ENCODE measurements at regions not wholly inside any gene's neighbourhood (a gene's known extent, or its start where the extent isn't known, plus 50 kb on each side); places are given as distances from the start of the nearest gene placed in this dataset.

DNA sequence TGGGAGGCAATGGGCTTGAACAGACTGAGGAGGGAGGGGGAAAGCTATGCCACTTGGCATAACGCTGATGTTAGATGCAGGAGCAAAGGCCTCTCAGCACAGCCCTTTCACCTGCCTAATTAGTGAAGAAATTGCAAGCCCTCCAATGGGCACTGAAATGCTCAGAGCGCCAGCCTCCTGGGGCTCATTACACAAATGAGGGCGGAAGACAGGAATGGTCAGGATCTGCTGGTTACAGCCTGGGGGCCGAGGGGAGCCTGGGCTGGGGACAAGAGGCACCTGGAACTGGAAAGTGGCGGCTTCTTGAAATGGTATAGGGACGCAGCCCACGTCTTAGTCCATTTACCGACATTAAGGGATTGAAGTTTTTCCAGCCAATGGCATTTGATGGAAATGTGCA lies 50.2 kb upstream of the PLET1 start:
- Mint-ChIP-seq H3K9me3 (peaks cover 10% of the 10 kb centered on the region), H3K4me3 (no peak overlapping the region), H3K27ac (no peak overlapping the region), H3K27me3 (no peaks in the 10 kb centered on the region), H3K4me1 (ENCODE audit: low read depth) (no peaks in the 10 kb centered on the region), H3K36me3 (ENCODE audit: low read depth) (no peaks in the 10 kb centered on the region)

DNA sequence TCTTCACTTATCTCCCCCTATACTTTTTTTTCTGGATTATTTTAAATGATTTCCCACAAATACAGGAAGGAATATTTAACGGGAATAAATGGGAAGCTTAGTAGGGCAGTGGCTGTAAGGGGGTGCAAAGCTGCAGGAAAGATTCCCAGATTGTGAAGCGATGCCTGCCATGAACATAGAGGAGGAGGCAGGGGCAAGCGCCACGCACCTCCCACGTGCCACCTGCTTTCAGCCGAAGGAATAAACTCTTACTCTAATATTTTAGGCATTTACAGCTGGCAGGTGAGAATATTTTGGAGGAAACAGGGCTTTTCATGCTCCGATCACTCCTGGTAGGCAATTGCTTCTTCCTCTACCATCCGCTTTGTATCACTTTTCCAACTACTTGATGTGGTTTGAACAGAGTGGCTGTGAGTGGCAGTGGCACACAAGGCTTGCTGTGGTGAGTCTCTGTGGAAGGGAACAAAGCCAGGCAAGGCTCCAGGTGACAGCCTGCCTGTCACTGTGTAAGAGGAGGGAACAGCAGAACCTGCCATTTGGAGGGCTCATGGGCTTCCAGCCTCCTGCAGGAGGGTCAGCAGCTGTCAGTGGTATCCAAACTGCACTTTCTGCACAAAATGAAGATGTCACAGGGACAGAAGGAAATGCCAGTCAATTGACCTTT lies 54.5 kb upstream of the PLET1 start:
- H3K4me1 Mint-ChIP-seq (ENCODE audit: low read depth) = no peaks in the 10 kb centered on the region
- no peaks in the 10 kb centered on the region for H3K27me3 Mint-ChIP-seq
- no peak overlapping the region for H3K27ac Mint-ChIP-seq
- H3K9me3 Mint-ChIP-seq = no peaks in the 10 kb centered on the region
- no peaks in the 10 kb centered on the region for H3K36me3 Mint-ChIP-seq (ENCODE audit: low read depth)
- H3K4me3 Mint-ChIP-seq = no peak overlapping the region

DNA sequence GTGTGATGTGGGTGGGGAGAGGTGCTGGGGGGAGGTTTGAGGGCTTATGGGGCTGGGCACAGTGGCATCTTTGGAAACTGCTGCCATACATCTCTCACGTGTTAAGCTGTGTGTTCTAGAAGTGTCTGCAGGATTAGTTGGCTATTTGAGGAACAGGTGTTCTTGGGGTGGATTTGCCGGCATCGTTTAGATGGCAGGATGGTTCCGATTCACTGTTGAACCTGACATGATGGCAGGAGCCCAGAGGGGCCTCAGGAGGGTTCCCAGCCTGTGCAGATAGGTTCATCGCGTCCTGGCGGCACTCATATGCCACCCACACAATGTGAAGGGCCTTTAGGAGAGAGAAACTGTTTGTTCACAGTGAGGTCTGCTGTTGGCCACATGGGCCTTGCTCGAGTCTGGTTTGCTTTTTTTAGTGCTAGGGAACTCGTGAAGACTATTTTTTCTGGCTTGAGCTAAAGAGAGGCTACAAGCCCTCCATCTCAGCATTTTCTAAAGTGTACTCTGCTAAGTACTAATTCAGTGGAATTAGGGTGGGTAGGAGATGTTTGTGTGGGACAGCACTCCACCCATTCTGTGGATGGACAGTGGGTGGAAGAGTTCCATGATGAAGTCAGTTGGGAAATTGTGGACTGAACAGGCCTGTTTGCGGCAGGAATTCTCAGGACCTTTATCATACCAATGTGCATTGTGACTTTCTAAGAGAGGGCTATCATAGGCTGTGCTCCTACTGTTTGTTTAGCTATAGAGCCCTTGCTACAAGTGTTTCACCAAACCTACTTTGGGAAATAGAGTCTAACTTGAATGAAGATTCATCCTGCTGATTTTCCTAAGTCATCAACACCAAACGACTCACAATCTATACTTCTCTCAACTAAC lies 55.4 kb upstream of the PLET1 start:
- H3K4me3 Mint-ChIP-seq = no peak overlapping the region
- no peaks in the 10 kb centered on the region for H3K27me3 Mint-ChIP-seq
- no peaks in the 10 kb centered on the region for H3K36me3 Mint-ChIP-seq (ENCODE audit: low read depth)
- H3K9me3 Mint-ChIP-seq = no peaks in the 10 kb centered on the region
- no peak overlapping the region for H3K27ac Mint-ChIP-seq
- H3K4me1 Mint-ChIP-seq (ENCODE audit: low read depth) = no peaks in the 10 kb centered on the region

DNA sequence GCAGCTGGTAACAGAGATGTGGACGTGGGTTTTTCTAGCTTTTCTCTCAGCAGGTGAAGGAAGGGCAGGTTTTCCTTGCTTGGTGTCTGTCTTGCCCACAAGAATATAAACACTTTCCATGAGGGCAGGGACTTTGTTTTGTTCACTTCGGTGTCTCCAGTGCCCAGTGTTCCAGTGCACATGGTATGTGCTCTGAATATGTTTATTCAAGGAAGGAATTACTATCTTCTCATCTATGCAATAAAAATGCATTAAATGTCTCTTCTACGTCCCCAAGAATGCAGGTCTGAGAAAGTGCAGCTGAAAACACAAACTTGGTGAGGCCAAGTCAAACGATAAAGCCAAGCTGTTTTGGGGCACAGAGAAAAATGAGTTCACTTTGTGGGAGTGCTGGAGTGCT lies 56.3 kb upstream of the PLET1 start:
- H3K9me3 Mint-ChIP-seq = no peaks in the 10 kb centered on the region
- no peak overlapping the region for H3K4me3 Mint-ChIP-seq
- no peaks in the 10 kb centered on the region for H3K27me3 Mint-ChIP-seq
- no peaks in the 10 kb centered on the region for H3K36me3 Mint-ChIP-seq (ENCODE audit: low read depth)
- H3K27ac Mint-ChIP-seq = no peak overlapping the region
- peaks cover 6% of the 10 kb centered on the region for H3K4me1 Mint-ChIP-seq (ENCODE audit: low read depth)

DNA sequence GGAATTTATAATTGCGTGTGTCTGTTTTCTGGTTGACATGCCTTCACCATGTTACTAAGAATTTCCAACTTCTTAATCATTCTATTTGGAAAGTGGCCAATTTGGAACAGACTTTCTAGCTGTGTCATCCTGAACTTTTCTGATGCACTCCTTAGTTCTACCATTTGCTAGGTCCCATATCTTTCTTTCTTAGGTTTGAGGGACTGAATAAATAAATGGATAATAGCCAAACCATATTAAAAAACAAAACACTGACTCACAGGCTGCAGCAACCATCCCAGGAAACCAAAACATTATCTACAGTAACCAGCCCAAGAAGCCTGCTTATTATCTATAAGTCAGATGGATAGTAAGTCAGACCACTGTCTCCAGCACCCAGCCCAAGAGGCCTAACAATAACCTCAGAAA lies 57.5 kb upstream of the PLET1 start:
- Mint-ChIP-seq H3K27ac (no peak overlapping the region), H3K27me3 (no peaks in the 10 kb centered on the region)

DNA sequence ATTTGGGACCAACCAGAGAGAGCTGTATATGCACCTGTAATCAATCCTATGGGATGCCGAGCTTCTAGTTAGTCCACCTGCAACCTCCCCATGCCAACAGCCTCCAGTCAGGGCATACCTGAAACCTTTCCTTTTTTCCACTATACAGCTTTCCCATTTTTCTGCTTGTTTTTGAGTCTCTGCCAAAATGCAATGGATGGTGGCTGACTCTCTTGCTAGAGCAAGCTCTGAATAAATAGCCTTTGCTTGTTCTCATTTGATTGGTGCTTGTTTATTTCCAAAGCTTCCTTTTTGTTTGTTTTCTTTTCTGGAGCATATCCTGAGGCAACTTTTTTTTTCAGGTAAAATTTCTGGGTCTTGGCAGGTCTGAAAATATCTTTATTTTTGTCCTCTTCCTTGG lies 58.0 kb upstream of the PLET1 start:
- no peak overlapping the region for H3K4me3 Mint-ChIP-seq

More for the DNA sequence above, 57.5 kb upstream of the PLET1 start:
- Mint-ChIP-seq H3K36me3 (ENCODE audit: low read depth) (no peaks in the 10 kb centered on the region), H3K4me3 (no peak overlapping the region), H3K4me1 (ENCODE audit: low read depth) (peaks cover 6% of the 10 kb centered on the region), H3K9me3 (no peaks in the 10 kb centered on the region)

DNA sequence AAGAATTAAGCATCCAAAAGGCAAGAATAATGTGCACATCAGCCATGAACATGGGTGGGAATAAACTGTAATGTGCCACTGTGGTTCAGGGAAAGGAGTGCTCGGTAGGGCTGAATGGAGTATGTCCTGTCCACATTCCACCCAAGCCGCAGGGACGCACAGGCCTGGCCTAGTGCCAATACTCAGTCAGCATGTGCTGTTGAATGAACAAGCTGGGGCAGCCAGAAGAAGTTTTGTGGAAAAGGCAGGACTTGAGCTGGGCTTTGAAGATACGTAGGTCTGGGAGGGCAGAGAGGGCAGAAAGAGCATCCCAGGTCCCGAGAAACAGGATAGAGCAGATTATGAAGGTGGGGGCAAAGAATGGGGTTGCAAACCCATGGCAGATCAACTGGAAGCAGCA lies 60.0 kb upstream of the PLET1 start:
- Mint-ChIP-seq H3K27me3 (no peaks in the 10 kb centered on the region), H3K4me1 (ENCODE audit: low read depth) (peaks cover 6% of the 10 kb centered on the region), H3K36me3 (ENCODE audit: low read depth) (peaks cover 4% of the 10 kb centered on the region), H3K27ac (no peak overlapping the region), H3K9me3 (no peaks in the 10 kb centered on the region), H3K4me3 (no peak overlapping the region)

More for the DNA sequence above, 58.0 kb upstream of the PLET1 start:
- Mint-ChIP-seq H3K4me1 (ENCODE audit: low read depth) (peaks cover 6% of the 10 kb centered on the region), H3K27me3 (no peaks in the 10 kb centered on the region), H3K9me3 (no peaks in the 10 kb centered on the region), H3K27ac (no peak overlapping the region), H3K36me3 (ENCODE audit: low read depth) (peaks cover under 1% of the 10 kb centered on the region)

DNA sequence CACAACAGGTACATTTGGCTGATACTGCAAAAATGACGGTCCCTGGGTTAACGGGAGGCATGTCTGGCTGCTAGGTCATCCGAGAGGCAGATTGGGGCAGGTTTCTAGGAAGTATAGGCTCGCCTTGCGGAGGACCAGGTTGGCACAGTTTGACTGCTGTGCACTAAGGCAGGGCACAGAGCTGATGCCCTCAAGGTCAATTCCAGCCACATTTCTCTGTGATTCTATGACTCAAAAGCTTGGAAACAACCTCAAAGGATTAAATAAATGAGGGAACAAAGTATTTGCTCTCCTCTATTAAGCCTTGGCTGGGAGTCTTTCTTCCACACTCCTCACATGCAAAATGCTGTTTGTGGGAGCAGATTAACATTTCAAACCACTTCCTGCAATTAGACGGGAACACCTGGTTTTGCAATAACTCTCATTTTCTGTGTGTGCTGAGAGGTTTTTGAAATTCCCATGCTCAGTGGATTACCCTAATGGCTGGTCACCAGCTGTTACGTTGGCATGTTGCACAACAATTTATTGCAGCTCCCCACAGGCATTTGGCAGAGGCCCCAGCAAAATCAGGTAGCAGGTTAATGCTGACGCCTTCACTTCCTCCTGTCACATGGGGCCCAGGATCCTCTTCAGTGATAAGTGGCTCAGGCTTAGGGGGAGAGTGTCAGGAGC lies 61.0 kb upstream of the PLET1 start:
- peaks cover 4% of the 10 kb centered on the region for H3K36me3 Mint-ChIP-seq (ENCODE audit: low read depth)
- H3K9me3 Mint-ChIP-seq = no peaks in the 10 kb centered on the region
- H3K27ac Mint-ChIP-seq = no peak overlapping the region
- H3K4me3 Mint-ChIP-seq = no peak overlapping the region
- H3K27me3 Mint-ChIP-seq = no peaks in the 10 kb centered on the region
- H3K4me1 Mint-ChIP-seq (ENCODE audit: low read depth) = peaks cover 6% of the 10 kb centered on the region

DNA sequence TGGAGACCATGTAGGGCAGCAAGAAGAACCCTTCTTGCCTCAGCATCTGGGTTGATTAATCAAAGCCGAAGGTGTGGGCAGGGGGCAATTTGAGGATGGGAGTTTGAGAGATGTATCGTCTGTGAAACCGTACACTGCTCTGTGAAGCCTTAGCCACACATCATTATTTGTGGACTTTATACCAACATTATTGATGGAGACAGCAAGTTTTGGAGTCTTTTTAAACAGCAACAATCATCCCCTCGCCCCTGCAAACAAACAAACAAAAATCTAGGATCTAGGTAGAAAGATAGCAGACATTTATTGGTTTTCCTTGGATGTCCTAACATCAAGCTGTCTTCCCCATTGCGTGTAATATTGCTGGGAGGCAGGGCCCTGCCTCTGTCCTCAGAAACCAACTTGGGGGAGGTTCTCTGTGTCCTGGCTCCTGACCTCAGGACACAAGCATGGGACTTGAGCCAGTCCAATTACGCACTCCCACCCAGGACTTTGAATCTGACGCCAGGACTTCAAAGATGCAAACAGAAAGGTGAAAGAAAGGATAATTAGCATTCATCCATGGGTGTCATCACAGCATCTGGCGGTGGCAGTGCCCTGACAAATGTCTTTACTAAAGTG lies 61.6 kb upstream of the PLET1 start:
- no peaks in the 10 kb centered on the region for H3K27me3 Mint-ChIP-seq
- H3K27ac Mint-ChIP-seq = no peak overlapping the region
- no peak overlapping the region for H3K4me3 Mint-ChIP-seq
- peaks cover 4% of the 10 kb centered on the region for H3K36me3 Mint-ChIP-seq (ENCODE audit: low read depth)
- H3K9me3 Mint-ChIP-seq = no peaks in the 10 kb centered on the region
- H3K4me1 Mint-ChIP-seq (ENCODE audit: low read depth) = peaks cover 6% of the 10 kb centered on the region

DNA sequence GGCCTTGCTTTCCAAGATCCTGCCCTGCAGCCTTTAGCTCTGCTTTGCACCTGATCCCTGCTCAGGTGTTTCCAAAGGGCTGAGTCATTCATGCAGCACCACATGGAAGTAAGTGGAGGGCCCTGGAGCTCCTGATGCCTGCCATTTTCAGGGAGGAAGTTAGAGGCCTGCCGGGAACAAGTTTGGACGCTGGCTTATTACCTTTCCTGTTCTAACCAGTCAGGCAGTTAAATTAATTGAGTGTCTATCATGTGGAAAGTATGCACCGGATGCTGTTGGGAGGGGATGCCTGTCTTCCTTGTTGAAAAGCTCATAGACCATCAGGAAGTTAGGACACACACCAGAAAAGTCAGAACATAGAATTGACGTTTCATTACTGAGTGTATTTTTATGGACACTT lies 73.7 kb upstream of the PLET1 start:
- Mint-ChIP-seq H3K27me3 (no peaks in the 10 kb centered on the region), H3K4me1 (ENCODE audit: low read depth) (no peaks in the 10 kb centered on the region), H3K9me3 (peaks cover under 1% of the 10 kb centered on the region), H3K36me3 (ENCODE audit: low read depth) (no peaks in the 10 kb centered on the region), H3K4me3 (no peak overlapping the region), H3K27ac (no peak overlapping the region)

DNA sequence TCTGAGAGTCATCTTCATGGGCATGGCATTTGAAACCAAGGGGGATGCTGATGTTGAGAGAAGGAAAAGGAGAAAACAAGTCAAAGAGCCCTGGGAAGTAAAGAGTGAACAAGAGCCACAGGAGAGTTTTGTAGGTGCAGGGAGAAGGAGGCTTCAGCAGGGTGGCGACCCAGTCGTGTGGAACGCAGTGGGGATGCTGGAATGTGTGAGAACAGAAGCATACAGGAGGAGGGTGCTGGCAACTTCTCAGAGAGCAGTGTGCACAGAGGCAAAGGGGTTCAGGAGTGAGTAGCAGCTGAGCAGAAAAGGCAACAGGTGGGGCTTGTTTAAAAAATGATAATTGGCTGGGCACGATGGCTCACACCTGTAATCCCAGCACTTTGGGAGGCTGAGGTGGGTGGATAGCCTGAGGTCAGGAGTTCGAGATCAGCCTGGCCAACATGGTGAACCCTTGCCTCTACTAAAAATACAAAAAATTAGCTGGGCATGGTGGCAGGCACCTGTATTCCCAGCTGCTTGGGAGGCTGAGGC lies 75.8 kb upstream of the PLET1 start:
- H3K9me3 Mint-ChIP-seq = no peaks in the 10 kb centered on the region

DNA sequence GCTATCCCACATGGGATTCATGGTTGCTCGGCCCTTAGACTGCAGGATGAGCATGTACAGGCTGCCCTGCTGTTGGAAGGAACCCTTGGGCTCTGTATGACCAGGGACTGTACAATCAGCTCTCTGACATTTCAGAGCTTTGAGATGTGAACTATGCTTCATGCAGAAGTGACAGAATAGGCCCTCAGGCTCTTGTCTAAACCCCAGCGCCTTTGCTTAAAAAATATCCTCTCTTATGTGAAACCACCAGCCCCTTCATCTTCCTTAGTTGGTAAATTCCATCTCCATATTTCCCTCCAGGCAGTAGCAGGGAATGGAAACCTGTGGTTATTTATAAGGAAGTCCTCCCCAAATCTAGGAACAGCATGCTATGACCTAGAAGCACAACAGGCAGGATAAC lies 78.9 kb upstream of the PLET1 start:
- H3K9me3 Mint-ChIP-seq = no peaks in the 10 kb centered on the region
- H3K27me3 Mint-ChIP-seq = no peaks in the 10 kb centered on the region
- H3K4me3 Mint-ChIP-seq = no peak overlapping the region
- H3K36me3 Mint-ChIP-seq (ENCODE audit: low read depth) = no peaks in the 10 kb centered on the region
- H3K4me1 Mint-ChIP-seq (ENCODE audit: low read depth) = no peaks in the 10 kb centered on the region
- H3K27ac Mint-ChIP-seq = no peak overlapping the region

More for the DNA sequence above, 75.8 kb upstream of the PLET1 start:
- H3K4me3 Mint-ChIP-seq = no peak overlapping the region
- H3K27me3 Mint-ChIP-seq = no peaks in the 10 kb centered on the region
- no peak overlapping the region for H3K27ac Mint-ChIP-seq
- H3K4me1 Mint-ChIP-seq (ENCODE audit: low read depth) = no peaks in the 10 kb centered on the region
- H3K36me3 Mint-ChIP-seq (ENCODE audit: low read depth) = no peaks in the 10 kb centered on the region

DNA sequence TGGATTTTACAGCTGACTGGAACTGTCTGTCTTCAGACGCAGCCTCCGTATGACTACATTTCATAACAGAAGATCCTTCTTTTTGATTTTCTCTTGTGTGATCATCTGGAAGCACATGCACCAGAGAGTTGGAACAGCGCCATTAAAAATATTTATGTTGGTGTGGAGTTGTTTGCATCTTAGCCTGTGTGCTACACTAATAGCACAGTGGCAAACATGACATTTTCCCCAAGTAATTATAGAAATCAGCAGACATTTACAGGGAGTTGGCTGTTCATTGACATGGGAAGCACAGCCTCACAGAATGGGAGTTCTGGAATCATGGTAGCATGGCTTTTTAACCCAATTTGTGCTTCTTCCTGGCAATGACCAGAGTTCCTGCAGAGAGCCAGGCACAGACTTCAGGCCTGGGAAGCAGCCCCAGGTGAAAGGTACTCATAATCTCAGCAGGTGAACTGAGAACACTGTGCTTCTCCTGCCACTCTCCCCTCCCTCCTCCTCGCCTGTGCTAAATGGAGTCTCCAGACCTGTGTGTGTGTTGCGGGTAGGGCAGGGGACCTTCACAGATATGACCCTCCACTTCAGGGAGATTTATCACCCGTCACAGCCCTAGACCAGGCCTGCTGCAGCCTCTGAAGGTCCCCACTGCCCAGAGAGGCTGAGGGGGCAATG lies 82.8 kb upstream of the PLET1 start:
- H3K27me3 Mint-ChIP-seq = no peaks in the 10 kb centered on the region
- H3K4me1 Mint-ChIP-seq (ENCODE audit: low read depth) = no peaks in the 10 kb centered on the region
- no peak overlapping the region for H3K27ac Mint-ChIP-seq
- H3K4me3 Mint-ChIP-seq = no peak overlapping the region
- H3K9me3 Mint-ChIP-seq = no peaks in the 10 kb centered on the region
- H3K36me3 Mint-ChIP-seq (ENCODE audit: low read depth) = no peaks in the 10 kb centered on the region

DNA sequence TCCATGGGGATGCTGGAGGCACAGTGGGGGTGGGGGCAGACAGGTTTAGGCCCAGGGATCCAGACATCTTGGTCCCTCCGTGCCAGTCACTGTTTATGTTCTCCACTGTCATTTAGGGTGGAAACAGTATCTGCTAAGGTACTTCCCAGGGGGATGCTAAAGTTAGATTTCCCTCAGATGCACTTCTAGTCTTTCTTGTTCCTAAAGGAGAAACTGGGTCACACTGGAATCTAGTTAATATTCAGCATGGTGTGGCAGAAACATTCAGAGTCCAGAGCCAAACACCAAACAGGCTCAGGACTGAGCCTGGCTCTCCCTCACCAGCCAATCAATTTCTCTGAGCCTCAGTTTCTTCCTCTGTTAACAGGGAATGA lies 83.4 kb upstream of the PLET1 start:
- no peaks in the 10 kb centered on the region for H3K9me3 Mint-ChIP-seq
- H3K4me3 Mint-ChIP-seq = no peak overlapping the region
- no peaks in the 10 kb centered on the region for H3K36me3 Mint-ChIP-seq (ENCODE audit: low read depth)
- H3K27ac Mint-ChIP-seq = no peak overlapping the region
- no peaks in the 10 kb centered on the region for H3K27me3 Mint-ChIP-seq
- no peaks in the 10 kb centered on the region for H3K4me1 Mint-ChIP-seq (ENCODE audit: low read depth)
